Gastrocnemius medialis (tissue), 4 donors: ENCODE measurements at regions not wholly inside any gene's neighbourhood (a gene's known extent, or its start where the extent isn't known, plus 50 kb on each side); places are given as distances from the start of the nearest gene placed in this dataset.

Experiments used
- ATAC-seq, 2 donors: fragments of 150-250 bp; one replicate each; pipeline ENCODE4 v1.9.1; 2016
- DNase-seq, 2 donors: peaks; one replicate each; pipeline ENCODE4 v3.0.0-alpha.2; 2019
- H3K27ac ChIP-seq, 4 donors: fragments of 200-600 bp; sonication (generic); 1 replicate in 1 of 4; 2 replicates in 3 of 4; pipeline ENCODE4 v1.5.1; 2016 to 2018; ENCODE audit warnings: mild to moderate bottlenecking in 2 of 4, moderate library complexity in 1 of 4
- H3K27me3 ChIP-seq, 3 donors: fragments of 200-600 bp; sonication (generic) in 2 of 3; 1 replicate in 1 of 3; 2 replicates in 2 of 3; pipeline versions ENCODE4 v1.5.1 to v1.6.0; 2016 to 2019; ENCODE audit warnings: mild to moderate bottlenecking in 1 of 3, moderate library complexity in 1 of 3
- H3K36me3 ChIP-seq, 2 donors: fragments of 200-600 bp; sonication (generic) in 1 of 2; one replicate each; pipeline ENCODE4 v1.5.1; 2017 to 2018
- H3K4me1 ChIP-seq, 2 donors: fragments of 200-600 bp; sonication (generic) in 1 of 2; one replicate each; pipeline ENCODE4 v1.5.1; 2016 to 2017; ENCODE audit warnings: mild to moderate bottlenecking in 2 of 2
- H3K4me3 ChIP-seq, 4 donors: fragments of 200-600 bp; sonication (generic) in 3 of 4; 1 replicate in 1 of 4; 2 replicates in 3 of 4; pipeline ENCODE4 v1.5.1; 2016 to 2019; ENCODE audit warnings: mild to moderate bottlenecking in 2 of 4
- H3K9me3 ChIP-seq, 3 donors: fragments of 200-600 bp; sonication (generic) in 2 of 3; 1 replicate in 1 of 3; 2 replicates in 2 of 3; pipeline ENCODE4 v1.5.1; 2016 to 2019
- CTCF ChIP-seq, 5 experiments: fragments of 450-650 bp in 3 of 5; fragments of 200-600 bp in 2 of 5; sonication (generic) in 2 of 5; IDR thresholded peaks in 4 of 5; conservative IDR thresholded peaks in 1 of 5; 1 replicate in 4 of 5; 2 replicates in 1 of 5; pipeline ENCODE4 v1.5.1; 2016 to 2019; ENCODE audit warnings: antibody characterized with exemption in 5 of 5, mild to moderate bottlenecking in 3 of 5, moderate library complexity in 3 of 5
- POLR2A ChIP-seq, 2 donors: fragments of 450-650 bp; IDR thresholded peaks; one replicate each; pipeline ENCODE4 v1.6.1; 2017; ENCODE audit warnings: antibody characterized with exemption in 2 of 2, mild to moderate bottlenecking in 2 of 2, moderate library complexity in 2 of 2
- in situ Hi-C, 4 donors: fragments of 200-750 bp; cut with MboI; loops; one replicate each; pipeline versions ENCODE4 v1.15.0 to v1.8.0; 2017; ENCODE audit warnings: low sequenced_read_pairs in 4 of 4
- intact Hi-C: fragments of 100-400 bp; cut with DNase I; formaldehyde crosslinking; loops from one replicate; pipeline ENCODE4 v1.15.1; 2023; ENCODE audit warnings: low total_unique reads

GRCh38 chr2:225097035-225097434, 54.8 kb upstream of the DOCK10 start:
- ATAC-seq = no peak
- intact Hi-C loops = no loop called here
- no peaks in the 10 kb centered on the region for H3K9me3 ChIP-seq

More at GRCh38 chr2:225097035-225097434, 54.8 kb upstream of the DOCK10 start:
- no peaks in the 10 kb centered on the region for H3K27me3 ChIP-seq
- H3K4me1 ChIP-seq = no peaks in the 10 kb centered on the region
- no peaks in the 10 kb centered on the region for H3K36me3 ChIP-seq
- H3K27ac ChIP-seq = no peak overlapping the region
- in situ Hi-C loops = no loop called here
- DNase-seq = no peak
- no peak overlapping the region for H3K4me3 ChIP-seq
- TF ChIP-seq CTCF (IDR thresholded peaks at IDR 0.05 in 4 of 5, conservative IDR thresholded peaks at IDR 0.05 in 1 of 5) = no peak
- TF ChIP-seq POLR2A (IDR thresholded peaks at IDR 0.05) = no peak
